Urinary bladder (tissue), 3 donors: ENCODE measurements at regions not wholly inside any gene's neighbourhood (a gene's known extent, or its start where the extent isn't known, plus 50 kb on each side); places are given as distances from the start of the nearest gene placed in this dataset.

Source experiments
- DNase-seq: peaks from one replicate; pipeline ENCODE4 v3.0.0-alpha.2; 2015; ENCODE audit errors: extremely low spot score
- H3K27ac ChIP-seq: one replicate; pipeline ENCODE4 v1.5.1; 2013; ENCODE audit warnings: low read depth, mild to moderate bottlenecking, moderate library complexity
- H3K36me3 ChIP-seq: one replicate; pipeline ENCODE4 v1.6.1; 2013; ENCODE audit warnings: mild to moderate bottlenecking, moderate library complexity; ENCODE audit not compliant: insufficient read depth
- H3K4me1 ChIP-seq: one replicate; pipeline ENCODE4 v1.6.1; 2013; ENCODE audit warnings: mild to moderate bottlenecking, moderate library complexity; ENCODE audit not compliant: insufficient read depth
- H3K4me3 ChIP-seq: one replicate; pipeline ENCODE4 v1.5.1; 2013; ENCODE audit warnings: low read depth, low read length
- WGBS: extraction: QIAGEN DNeasy Blood & Tissue Kit; methylation state at CpG from one replicate; pipeline ENCODE4 v1.1.7; 2013; 5-methylcytosine and 5-hydroxymethylcytosine counted together
- donor health status: healthy with polysubstance abuse.
- donor health status: healthy.

DNA sequence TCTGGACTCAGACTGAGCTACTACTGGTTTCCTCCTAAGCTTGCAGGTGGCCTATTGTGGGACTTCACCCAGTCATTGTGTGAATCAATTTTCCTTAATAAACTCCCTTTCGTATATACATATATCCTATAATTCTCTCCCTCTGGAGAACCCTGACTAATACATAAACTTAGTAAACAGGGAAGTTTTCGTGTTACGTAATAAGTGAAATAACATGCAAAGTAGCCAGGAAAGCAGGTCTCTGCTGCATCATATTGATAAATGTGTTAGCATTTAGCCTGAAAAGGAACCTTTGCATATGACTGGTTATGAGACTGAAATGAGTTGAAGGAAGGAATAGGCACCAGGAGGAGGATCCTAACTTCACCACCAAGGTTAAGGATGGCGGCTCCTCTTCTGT lies 527.2 kb upstream of the FAM98A start:
- WGBS, result 96% methylated on average over 4 of the region's 4 CpGs
- no peak for DNase-seq

DNA sequence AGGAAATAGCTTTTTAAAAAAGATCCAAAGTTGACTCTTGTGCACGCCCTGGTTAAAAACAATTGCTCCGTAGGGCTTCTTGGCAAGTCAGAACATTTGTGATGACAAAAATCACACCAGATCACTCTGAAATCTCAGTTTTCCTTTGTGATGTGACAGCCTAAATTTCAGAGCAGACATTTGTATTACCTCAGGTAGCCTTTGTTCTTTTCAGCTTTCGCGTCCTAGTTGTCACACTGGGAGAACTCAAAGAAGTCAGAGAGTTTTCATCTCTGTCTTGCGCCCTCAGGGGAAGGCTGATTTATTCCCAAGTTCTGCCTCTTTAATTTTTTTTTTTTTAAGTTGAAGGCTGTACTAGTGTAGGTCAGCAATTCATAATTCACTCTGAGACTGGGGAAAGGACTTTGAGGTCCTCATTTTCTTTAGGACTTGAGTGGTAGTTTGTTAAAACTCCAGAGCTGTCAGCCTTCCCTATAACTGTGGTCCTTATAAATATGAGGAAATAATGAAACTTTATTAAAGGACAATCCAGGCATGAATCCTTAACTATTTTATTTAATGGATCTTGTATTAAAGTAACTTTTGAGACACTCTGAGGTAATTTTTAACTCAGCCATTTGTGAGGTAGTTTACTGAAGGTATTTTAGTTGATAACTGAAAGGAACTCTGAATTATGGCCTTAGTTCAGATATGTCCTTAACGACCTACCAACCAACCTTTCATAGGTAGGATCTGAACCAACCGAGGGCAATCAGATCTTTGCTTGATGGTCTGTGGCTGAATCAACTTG lies 525.1 kb upstream of the FAM98A start:
- H3K27ac ChIP-seq, result no peak overlapping the region
- 77% methylated on average over 7 of the region's 7 CpGs for WGBS
- H3K36me3 ChIP-seq, result no peaks in the 10 kb centered on the region

More for the DNA sequence above, 527.2 kb upstream of the FAM98A start:
- Histone ChIP-seq H3K27ac (no peak overlapping the region), H3K4me1 (no peaks in the 10 kb centered on the region), H3K4me3 (no peak overlapping the region), H3K36me3 (no peaks in the 10 kb centered on the region)

GRCh38 chr2:34121076-34121475 lies 522.0 kb upstream of the FAM98A start:
- Histone ChIP-seq H3K27ac (no peak overlapping the region), H3K4me1 (no peaks in the 10 kb centered on the region), H3K4me3 (no peak overlapping the region), H3K36me3 (no peaks in the 10 kb centered on the region)
- DNase-seq, result no peak
- WGBS, result 51% methylated on average over 3 of the region's 3 CpGs

More for the DNA sequence above, 525.1 kb upstream of the FAM98A start:
- Histone ChIP-seq H3K4me3 (no peak overlapping the region), H3K4me1 (no peaks in the 10 kb centered on the region)
- no peak for DNase-seq

- DNase-seq, result no peak
- Histone ChIP-seq H3K27ac (no peak overlapping the region), H3K4me3 (no peak overlapping the region), H3K36me3 (no peaks in the 10 kb centered on the region), H3K4me1 (no peaks in the 10 kb centered on the region)
- WGBS, result 74% methylated on average over 1 of the region's 1 CpG
Observed at GRCh38 chr2:34115076-34115475, 516.0 kb upstream of the FAM98A start.

DNA sequence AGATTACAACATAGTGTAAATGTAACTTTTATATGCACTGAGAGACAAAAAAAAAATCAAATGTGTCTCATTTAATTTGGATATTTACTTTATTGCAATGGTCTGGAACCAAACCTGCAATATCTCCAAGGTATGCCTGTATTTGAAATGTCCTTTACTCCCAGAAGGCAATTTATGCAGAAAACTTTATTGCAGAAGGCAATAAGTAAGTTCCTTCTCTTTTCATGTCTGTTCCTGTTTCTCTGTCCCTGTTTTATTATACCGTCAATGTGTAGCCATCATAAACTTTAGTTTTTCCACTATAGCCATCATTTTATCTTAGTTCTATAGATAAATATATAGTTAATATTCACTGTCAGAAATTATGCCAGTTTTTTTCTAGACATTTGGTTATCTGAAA lies 513.1 kb upstream of the FAM98A start:
- no peak overlapping the region for H3K27ac ChIP-seq
- H3K4me1 ChIP-seq, result no peaks in the 10 kb centered on the region
- DNase-seq, result no peak
- H3K36me3 ChIP-seq, result no peaks in the 10 kb centered on the region
- no peak overlapping the region for H3K4me3 ChIP-seq
- WGBS, result 60% methylated on average over 1 of the region's 1 CpG

DNA sequence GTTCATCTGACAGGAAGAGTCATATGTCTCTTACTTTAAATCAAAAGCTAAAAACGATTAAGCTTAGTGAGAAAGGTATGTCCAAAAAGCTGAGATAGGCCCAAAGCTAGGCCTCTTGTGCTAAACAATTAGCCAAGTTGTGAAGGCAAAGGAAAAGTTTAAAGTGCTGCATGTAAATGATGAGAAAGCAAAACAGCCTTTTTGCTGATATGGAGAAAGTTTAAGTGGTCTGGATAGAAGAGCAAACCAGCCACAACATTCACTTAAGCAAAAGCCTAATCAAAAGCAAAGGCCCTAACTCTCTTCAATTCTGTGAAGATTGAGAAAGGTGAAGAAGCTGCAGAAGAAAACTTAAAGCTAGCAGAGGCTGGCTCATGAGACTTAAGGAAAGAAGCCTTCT lies 511.3 kb upstream of the FAM98A start:
- Histone ChIP-seq H3K36me3 (no peaks in the 10 kb centered on the region), H3K27ac (no peak overlapping the region), H3K4me1 (no peaks in the 10 kb centered on the region), H3K4me3 (no peak overlapping the region)
- 71% methylated on average over 1 of the region's 1 CpG for WGBS
- no peak for DNase-seq

- Histone ChIP-seq H3K27ac (no peak overlapping the region), H3K4me1 (no peaks in the 10 kb centered on the region), H3K36me3 (no peaks in the 10 kb centered on the region), H3K4me3 (no peak overlapping the region)
- 89% methylated on average over 1 of the region's 1 CpG for WGBS
- no peak for DNase-seq
Observed at GRCh38 chr2:34107811-34108210, 508.7 kb upstream of the FAM98A start.

GRCh38 chr2:34105006-34105767 lies 506.1 kb upstream of the FAM98A start:
- no peak overlapping the region for H3K4me3 ChIP-seq
- 64% methylated on average over 5 of the region's 5 CpGs for WGBS
- no peaks in the 10 kb centered on the region for H3K36me3 ChIP-seq
- H3K27ac ChIP-seq, result no peak overlapping the region
- no peak for DNase-seq
- no peaks in the 10 kb centered on the region for H3K4me1 ChIP-seq

- H3K4me3 ChIP-seq, result no peak overlapping the region
- no peaks in the 10 kb centered on the region for H3K36me3 ChIP-seq
- WGBS, result 63% methylated on average over 1 of the region's 1 CpG
- H3K4me1 ChIP-seq, result no peaks in the 10 kb centered on the region
- DNase-seq, result no peak
- H3K27ac ChIP-seq, result no peak overlapping the region
Observed at GRCh38 chr2:34104601-34105000, 505.5 kb upstream of the FAM98A start.

- Histone ChIP-seq H3K36me3 (no peaks in the 10 kb centered on the region), H3K4me3 (no peak overlapping the region), H3K4me1 (no peaks in the 10 kb centered on the region), H3K27ac (no peak overlapping the region)
- DNase-seq, result no peak
- WGBS, result 75% methylated on average over 2 of the region's 2 CpGs
Observed at GRCh38 chr2:34103437-34103836, 504.3 kb upstream of the FAM98A start.

- H3K4me1 ChIP-seq, result no peaks in the 10 kb centered on the region
- no peak overlapping the region for H3K4me3 ChIP-seq
- no peaks in the 10 kb centered on the region for H3K36me3 ChIP-seq
- no peak for DNase-seq
- WGBS, result 86% methylated on average over 2 of the region's 2 CpGs
- no peak overlapping the region for H3K27ac ChIP-seq
Observed at GRCh38 chr2:34102339-34102738, 503.2 kb upstream of the FAM98A start.

- H3K27ac ChIP-seq, result no peak overlapping the region
Observed at GRCh38 chr2:34099377-34099776, 500.3 kb upstream of the FAM98A start.

DNA sequence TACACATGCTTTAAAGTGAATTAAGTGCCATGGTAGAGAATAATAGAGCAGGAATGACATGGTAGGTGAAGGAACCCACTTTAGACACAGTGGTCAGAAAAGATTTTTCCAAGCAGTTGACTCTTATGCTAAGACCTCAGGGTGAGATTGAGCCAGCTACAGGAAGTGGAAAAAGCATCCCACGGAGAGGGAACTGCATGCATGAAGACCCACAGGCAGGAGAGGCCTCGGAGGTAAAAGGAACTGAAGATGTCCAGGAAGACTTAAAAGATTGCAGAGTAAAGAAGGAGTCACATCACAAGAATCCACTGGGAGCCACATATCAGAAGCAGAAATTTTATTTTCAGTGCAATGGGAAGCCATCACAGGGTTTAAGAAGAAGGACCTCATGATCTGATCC lies 499.2 kb upstream of the FAM98A start:
- DNase-seq, result no peak
- Histone ChIP-seq H3K4me3 (no peak overlapping the region), H3K36me3 (no peaks in the 10 kb centered on the region), H3K27ac (no peak overlapping the region), H3K4me1 (no peaks in the 10 kb centered on the region)
- WGBS, result 77% methylated on average over 2 of the region's 2 CpGs

More at GRCh38 chr2:34099377-34099776, 500.3 kb upstream of the FAM98A start:
- 94% methylated on average over 2 of the region's 2 CpGs for WGBS
- DNase-seq, result no peak
- Histone ChIP-seq H3K36me3 (no peaks in the 10 kb centered on the region), H3K4me1 (no peaks in the 10 kb centered on the region), H3K4me3 (no peak overlapping the region)

DNA sequence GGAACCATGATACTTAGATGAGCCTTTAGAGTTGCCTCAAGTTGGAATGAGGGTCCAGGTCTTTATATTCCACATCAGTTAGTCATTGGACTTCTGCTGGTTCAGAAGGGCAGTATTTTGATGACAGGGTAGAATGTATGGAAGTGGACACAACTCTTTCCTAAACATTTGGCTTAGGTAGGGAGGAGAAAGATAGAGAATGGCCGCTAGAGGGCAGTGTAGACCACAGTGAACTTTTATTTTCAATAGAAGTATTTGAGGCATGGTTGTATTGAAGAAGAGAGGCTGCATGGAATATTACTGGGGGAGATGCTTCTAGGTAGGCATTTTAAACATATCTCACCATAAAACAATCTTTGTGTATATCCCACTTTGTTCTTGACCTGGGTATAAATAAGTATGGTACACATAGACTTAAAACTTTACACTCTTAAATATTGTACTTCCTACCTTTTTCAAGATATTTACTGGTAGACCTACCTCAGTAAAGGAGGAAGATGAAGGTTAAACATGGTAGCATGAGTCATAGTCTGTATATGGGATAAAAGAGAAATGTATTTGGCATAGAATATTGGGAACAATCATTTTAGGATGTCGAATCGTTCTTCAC lies 497.6 kb upstream of the FAM98A start:
- DNase-seq, result peak; percentile 17
- no peaks in the 10 kb centered on the region for H3K4me1 ChIP-seq
- H3K4me3 ChIP-seq, result no peak overlapping the region
- no peak overlapping the region for H3K27ac ChIP-seq
- H3K36me3 ChIP-seq, result no peaks in the 10 kb centered on the region
- 65% methylated on average over 3 of the region's 3 CpGs for WGBS
